ENCODE measurements at regions not wholly inside any gene's neighbourhood (a gene's known extent, or its start where the extent isn't known, plus 50 kb on each side); places are given as distances from the start of the nearest gene placed in this dataset.
"Not testable (repeated sequence)": the region's sequence is repeated elsewhere in the genome, so short reads cannot be mapped to it uniquely, and the experiment has no call there.

GRCh38 chr2:16090650-16091575 is 150.6 kb downstream of the MYCN start:
- no peak for DNase-seq

- not testable (repeated sequence) for DNase-seq
Observed at GRCh38 chr2:16089491-16089890, 149.1 kb downstream of the MYCN start.

GRCh38 chr2:16088802-16089112 is 148.4 kb downstream of the MYCN start:
- no peak for DNase-seq

- no peak for DNase-seq
Observed at GRCh38 chr2:16088035-16088801, 147.9 kb downstream of the MYCN start.

- not testable (repeated sequence) for DNase-seq
Observed at GRCh38 chr2:16086136-16086535, 145.8 kb downstream of the MYCN start.

- DNase-seq, result no peak
Observed at GRCh38 chr2:16085073-16085472, 144.7 kb downstream of the MYCN start.

- no peak for DNase-seq
Observed at GRCh38 chr2:16084274-16084673, 143.9 kb downstream of the MYCN start.

- no peak for DNase-seq
Observed at GRCh38 chr2:16082276-16082675, 141.9 kb downstream of the MYCN start.

GRCh38 chr2:16081316-16082200 is 141.2 kb downstream of the MYCN start:
- no peak for DNase-seq

- no peak for DNase-seq
Observed at GRCh38 chr2:16080516-16080915, 140.2 kb downstream of the MYCN start.

GRCh38 chr2:16080071-16080470 is 139.7 kb downstream of the MYCN start:
- no peak for DNase-seq

- no peak for DNase-seq
Observed at GRCh38 chr2:16079637-16080036, 139.3 kb downstream of the MYCN start.

- no peak for DNase-seq
Observed at GRCh38 chr2:16077601-16078000, 137.3 kb downstream of the MYCN start.

GRCh38 chr2:16076911-16077310 is 136.6 kb downstream of the MYCN start:
- DNase-seq, result no peak

GRCh38 chr2:16075045-16076012 is 135.0 kb downstream of the MYCN start:
- DNase-seq, result no peak

- no peak for DNase-seq
Observed at GRCh38 chr2:16073921-16074425, 133.6 kb downstream of the MYCN start.

GRCh38 chr2:16073471-16073870 is 133.1 kb downstream of the MYCN start:
- no peak for DNase-seq

GRCh38 chr2:16072638-16073290 is 132.4 kb downstream of the MYCN start:
- DNase-seq, result no peak

GRCh38 chr2:16071865-16072637 is 131.7 kb downstream of the MYCN start:
- DNase-seq, result no peak

Data from NCI-H1048 (cell line).